NCI-H69 (cell line): ENCODE measurements at regions not wholly inside any gene's neighbourhood (a gene's known extent, or its start where the extent isn't known, plus 50 kb on each side); places are given as distances from the start of the nearest gene placed in this dataset.

Source experiments
- DNase-seq: peaks from one replicate; lab custom pipeline; 2025; lab: John Stamatoyannopoulos, UW

DNA sequence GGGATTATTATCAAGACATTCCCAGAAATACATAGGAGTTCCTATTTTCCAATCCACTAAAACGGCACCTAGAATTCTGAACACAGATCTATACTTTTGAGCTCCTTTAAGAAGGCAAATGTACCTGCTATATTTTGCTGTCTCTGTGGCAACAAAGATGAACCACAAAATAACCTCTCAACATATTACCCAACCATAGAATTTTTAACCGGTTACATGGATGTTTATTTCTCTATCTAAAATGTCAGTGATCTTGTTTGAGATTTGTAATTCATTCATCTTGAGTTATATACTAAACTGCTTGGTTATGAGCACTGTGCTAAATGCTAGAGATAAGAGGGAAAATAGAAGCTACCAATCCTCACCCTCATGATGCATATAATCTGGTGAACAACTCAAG is 117.5 kb upstream of the HMGCLL1 start:
- no peak for DNase-seq

DNA sequence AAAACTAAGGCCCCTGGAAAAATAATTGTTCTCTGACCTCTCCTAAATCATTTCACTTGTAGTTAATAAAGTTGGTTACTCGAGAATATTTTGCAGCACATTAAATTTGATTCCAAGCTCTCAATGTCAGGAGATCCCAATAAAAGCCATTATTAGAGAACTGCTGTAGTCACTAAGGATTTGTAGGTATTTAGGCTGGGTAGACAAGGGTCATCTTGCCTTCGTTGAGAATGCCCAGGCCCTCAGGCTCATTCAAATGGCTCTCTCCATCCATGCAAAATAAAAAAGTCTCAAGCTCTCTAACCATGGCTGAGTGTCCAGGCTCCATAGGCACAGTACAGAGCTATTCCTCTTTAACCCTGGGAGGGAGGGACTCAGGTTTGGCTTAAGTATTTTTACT is 117.0 kb upstream of the HMGCLL1 start:
- no peak for DNase-seq

DNA sequence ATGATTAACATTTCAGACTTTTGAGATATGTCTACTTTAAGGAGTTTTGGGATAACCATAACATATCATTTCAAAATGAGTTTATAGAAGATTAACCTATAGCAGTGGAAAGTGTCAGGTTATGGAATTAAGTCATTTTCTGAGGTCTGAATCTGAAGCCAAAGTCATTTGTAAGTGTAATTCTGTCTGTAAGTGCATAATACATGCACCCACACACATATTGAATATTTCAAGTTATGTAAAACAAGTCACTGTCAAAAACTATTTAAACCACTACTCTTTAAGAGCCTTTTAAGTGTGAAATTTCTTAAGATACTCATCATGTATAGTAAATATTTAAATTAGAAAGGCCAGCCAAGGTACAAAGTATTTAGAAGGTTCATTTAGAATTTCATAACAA is 115.8 kb upstream of the HMGCLL1 start:
- DNase-seq = no peak

DNA sequence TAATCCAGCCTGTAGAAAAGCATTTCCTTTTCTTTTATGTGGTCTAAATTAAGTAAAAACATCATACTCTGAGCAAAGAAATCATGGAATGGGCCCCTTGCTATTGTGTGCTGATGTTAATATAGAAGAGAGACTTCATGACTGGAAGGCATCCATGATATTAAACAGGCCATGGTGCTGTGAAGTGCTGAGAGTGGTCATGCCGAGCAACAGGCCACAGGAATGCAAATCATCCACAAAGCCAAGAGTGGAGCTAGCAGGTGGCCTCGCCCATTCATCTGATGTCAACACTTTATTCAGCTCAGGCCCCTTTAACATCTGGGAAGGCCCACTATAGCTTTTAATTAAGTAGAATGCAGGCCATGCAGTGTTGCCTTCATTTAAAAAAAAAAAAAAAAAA is 115.2 kb upstream of the HMGCLL1 start:
- no peak for DNase-seq

DNA sequence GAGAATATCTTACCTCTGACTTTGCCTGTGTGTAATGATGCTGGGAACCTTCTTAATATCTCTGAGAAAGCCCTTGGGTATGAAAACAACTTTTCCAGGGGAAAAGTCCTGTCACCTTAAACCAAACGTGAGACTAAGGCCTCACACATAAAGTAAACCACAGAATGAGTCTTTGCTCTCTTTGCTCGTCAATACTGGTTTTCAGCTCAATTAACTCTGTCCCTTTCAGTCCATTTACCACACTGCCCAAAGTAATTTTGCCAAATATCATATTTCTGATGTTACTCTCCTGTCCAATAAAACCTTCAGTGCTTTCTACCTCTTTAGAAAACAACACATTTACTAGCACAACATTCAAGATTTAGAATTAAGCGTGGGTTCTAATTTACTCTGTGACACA is 100.5 kb upstream of the HMGCLL1 start:
- peak; percentile 67 for DNase-seq

DNA sequence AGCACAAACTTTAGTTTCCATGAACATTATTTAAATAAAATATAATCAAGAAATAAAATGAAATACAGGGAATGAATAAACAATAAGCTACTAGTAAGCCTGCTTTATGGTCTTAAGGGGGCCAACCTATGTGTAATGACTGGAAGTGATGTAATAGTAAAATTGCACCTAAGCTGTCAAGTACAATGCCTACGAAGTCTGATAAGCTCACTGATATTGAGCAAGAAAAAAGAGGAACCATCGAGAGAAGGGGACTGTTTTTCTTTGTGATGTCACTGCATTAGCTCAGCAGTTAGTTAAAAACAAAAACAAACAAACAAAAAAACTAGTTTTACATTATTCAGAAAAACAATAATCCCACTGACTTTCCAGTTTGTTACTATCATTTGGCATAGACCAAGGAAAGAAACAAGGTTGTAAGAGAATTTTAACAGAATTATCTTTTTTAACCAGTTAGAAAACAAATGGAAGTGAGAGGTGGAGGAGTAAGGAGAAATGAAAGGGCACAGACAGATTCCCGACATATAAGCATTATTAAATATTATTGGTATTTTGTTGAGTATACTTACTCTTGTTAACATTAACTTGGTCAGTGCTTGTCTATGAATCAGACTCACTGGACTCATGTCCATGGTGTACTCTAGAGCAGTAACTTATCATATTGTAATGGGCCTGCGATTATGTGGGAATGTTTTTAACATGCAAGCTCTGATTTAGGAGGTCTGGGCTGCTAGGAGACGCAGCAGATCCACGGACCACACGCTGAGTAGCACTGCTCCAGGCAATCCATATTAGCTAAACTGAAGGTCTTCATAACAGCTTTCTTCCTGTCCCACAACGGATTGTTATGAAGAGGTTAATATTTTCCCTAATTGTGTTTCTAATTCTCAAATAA is 99.6 kb upstream of the HMGCLL1 start:
- DNase-seq = peak; percentile 89

DNA sequence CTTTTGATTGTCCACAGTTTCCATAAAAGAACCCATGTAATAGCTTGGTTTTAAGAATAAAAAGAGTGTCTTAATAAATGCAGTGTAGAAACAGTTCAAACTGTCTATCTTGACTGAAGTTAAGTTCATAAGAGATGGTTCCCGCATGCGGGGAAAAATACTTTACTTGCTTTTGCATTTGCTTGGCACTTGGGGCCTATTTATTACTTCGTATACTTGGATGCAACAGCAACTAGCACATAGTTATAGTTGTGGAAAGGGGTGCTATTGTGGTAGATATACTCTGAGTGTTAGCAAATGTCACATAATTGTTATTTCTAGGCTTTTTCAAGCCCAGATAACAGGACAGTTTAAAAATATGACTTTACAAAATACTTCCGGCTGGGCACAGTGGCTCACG is 97.7 kb upstream of the HMGCLL1 start:
- no peak for DNase-seq

DNA sequence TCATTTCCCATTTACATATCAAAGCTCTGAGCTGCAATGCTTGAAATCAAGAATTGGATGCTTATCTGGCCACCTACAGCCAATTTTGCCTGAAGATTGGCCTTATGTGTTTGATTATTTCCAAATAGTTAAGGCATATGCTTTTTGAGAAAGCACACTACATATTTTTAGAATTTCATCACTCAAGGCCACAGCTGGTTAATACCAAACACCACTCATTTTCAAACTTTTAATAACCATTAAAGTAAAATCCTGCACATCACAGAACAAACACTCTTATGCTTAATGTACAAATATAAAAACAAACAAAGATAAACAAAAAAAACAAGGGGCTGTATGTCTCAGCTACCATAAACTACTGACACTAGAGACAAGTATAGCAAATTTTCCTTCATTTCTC is 96.9 kb upstream of the HMGCLL1 start:
- DNase-seq = no peak

DNA sequence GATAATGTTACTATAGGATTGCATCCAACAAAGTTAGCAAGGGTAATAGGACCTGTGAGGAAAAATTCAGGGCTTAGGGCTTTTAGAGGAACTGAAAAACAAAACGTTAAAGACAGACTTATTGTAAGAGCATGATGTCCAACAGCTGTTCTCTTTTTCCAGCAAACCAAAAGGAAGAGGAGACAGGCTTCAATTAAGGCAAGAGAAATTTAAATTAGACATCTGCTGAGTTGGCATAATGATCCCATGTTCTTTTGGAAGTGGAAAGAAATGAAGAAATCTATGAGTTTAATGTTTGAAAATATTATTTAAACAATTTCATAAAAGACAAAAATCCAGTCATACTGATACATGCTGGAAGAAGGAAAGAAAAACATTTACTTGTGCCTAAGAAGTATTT is 95.7 kb upstream of the HMGCLL1 start:
- peak; percentile 73 for DNase-seq

DNA sequence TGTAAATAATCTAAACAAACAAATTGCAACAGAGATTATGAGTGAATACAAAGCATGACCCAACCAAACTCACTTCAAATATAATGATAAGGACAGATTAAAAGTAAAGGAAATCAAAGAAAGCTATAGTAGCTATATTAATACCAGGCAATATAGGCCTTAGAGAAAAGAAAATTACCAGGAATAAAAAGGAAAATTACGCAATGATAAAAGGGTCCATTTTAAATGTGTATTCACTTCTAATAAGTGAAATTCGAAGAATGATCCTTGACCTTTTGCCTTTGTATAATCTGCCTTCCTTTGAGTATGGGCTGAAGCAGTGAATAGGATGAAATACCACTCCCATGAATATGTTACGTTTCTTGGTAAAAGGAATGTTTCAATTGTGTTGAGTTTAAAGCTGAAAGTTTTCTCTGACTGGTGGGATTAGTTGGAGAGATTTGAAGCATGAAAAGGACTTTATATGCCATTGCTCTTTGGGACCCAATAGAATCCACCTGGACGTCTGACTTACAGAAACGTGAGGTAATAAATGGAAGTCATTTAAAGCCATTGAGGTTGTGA is 91.9 kb upstream of the HMGCLL1 start:
- no peak for DNase-seq

DNA sequence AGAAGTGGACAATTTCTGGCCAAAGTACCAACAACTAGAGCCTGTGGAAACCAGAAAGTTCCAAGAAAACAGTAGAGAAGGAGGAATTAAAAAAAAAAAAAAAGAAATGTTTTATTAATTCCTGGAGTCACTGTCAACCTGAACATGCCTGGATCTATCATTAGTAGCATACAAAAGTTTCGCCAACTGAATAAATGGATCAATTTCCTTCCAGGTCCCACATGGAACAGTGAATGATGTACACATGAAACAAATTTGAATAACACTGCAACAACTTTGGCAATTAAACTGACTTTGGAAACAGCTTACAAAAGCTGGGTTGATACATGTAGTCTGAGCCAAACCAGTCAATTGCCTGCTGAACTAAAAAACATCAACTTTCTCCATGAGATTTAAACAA is 90.0 kb upstream of the HMGCLL1 start:
- DNase-seq = no peak

DNA sequence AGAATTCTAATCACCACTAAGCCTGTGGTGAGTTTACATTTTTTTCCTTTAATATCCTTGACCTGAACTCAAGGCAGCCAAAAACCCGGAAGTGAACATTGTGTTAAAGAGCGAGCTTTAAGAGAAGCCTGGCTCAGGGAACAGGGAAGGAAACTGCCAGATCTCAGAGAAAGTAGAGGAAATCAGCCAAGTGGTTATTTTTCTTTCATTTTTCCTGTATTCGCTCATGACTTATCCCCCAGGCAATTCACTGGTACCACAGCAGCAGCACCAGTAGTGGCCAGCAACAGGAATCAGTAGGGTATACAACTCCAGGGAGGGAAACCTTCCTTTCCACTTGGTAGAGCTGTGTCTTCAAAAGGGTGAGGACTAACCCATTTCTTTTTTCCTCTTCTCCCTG is 89.6 kb upstream of the HMGCLL1 start:
- no peak for DNase-seq

DNA sequence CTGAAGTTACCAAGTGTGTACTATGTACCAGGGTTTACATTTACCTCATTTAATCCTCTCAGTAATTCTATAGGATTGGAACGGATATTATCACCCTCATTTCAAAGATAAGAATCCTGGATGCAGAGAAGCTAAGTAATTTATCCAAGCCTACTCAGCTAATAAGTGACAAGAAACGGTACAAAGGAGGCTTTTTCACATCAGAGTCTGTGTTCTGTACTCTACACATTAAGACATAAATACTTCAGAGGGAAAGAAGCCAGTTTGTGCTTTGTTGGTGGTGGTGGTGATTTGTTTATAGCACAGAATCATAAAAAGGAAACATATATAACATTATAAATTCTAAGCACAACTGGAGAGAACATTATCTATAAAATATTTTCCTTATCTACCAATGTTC is 88.3 kb upstream of the HMGCLL1 start:
- no peak for DNase-seq

DNA sequence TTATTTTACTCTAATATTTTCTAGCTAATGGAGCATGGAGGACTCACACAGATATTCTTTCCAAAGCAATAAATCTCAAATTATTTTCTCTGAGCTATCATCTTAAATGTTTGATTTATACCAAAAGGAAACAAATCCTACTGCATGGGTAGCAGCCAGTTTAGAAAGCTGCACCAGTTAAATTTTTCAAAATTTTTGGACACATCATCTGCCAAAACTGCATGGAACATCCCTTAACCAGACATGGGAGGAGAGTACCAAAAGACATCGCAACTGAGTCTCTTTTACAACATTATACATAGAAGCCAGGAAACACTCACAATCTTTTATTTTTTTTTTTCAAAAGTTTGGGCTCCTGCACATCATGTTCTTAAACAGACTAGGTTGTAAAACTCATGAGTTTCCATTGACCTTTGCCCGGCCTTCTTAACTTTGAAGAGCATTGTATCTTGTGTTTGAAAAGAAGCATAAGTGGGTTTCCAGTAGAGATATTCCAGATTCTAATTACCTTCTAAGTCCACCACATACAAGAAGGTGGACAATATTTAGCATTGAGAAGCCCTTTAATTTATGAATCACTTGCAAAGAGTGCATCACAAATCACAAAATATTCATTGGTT is 87.7 kb upstream of the HMGCLL1 start:
- DNase-seq = no peak

DNA sequence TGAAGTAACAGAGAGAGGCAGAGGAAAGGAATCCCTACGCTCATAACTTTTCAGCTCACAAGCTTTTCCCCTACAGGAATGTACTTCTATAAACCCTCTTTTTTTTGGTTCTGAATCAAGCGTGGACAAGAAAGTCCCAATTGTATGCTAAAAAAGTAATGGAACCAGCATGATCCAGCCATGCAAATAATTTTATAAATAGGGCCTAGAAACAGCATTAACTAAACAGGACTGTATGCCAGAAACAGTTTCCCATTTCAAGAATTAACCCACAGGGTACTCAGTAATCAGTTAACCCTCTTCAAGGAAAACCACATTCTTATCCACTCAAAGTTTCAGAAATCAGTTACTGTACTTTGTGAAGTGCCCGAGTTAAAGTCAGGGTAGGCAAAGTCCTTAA is 87.0 kb upstream of the HMGCLL1 start:
- no peak for DNase-seq

DNA sequence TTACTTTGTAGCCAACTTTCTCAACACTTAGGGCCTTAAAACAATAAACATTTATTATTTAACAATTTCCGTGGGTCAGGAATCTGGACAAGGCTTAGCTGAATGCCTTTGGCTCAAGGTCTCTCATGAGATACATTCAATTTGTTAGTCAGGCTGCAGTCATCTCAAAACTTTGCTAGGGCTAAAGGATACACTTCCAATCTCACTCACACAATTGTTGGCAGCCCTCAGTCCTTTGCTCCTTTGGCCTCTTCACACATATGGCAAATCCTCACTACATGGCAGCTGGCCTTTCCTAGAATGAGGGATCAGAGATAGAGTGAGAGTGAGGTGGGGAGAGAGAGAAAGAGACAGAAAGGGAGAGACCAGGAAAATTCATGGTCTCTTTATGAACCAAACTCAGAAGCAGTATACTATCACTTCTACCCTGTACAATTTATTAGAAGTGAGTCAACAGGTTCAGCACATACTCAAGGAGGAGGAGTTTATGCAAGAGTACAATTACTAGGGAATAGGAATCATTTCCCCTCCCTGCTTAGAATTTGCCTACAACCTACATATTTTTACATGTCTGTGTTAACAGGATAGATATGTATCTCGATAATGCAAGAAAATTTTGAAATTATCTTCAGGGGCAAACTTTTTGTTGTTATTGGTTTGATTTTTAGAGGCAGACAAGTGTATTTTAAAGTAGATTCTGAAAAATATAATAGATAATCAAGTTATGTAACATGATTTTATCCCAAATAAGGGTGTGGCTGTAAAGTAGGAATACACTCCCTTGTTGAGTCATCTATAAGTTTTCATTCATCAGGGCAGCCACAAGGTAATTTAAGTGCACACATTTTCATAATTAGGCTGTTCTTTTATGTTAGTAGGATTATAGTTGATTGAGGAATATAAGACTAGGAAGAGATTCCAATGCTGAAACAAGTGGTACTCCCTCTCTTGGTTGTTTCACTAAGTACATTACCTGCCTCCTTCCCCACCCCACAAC is 85.9 kb upstream of the HMGCLL1 start:
- no peak for DNase-seq

DNA sequence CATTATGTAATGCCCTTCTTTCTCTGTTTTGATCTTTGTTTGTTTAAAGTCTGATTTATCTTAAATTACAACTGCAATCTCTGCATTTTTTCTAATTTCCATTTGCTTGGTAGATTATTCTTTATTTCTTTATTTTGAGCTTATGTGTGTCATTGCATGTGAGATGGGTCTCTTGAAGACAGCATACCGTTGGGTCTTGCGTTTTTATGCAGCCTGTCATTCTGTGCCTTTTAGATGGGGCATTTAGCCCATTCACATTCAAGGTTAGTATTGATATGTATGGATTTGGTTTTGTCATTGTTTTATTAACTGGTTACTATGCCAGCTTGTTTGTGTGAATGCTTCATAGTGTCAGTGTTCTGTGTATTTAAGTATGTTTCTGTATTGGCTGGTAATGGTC is 84.9 kb upstream of the HMGCLL1 start:
- no peak for DNase-seq

DNA sequence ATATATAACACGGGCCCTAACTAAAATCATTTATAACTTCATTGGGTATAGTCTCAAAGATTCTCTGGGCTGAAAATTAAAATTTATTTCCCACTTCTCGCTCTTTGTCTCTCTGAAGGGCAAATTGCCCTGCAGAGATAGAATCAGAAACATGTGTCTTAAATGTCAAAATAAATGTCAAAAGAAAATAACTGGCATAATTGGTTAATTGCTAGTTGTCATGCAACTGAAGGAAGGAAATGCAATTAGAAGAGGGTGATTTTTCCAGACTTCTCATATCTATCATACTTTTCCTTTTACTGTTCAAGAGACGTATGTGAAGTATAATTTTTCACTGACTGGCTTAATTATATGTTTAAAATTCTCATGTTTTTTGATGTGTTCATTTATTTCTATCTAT is 80.3 kb upstream of the HMGCLL1 start:
- DNase-seq = peak; percentile 78

DNA sequence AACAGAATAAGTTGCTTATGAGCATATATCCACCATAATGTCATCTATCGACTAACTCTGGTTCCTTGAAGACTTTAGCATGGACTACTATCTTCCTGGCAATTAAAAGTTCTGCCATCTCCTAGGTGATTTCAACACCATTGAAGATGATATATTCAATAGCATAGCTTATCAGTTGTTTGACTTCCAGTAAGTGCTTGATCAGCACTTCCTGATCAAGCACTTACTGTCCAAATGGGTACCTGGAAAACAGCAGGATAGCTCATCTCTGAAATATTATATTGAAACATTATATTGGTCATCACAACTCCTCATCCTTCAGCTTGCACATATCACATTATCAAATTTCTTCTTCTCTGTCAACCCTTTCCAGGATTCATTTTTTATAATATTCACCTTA is 75.5 kb upstream of the HMGCLL1 start:
- no peak for DNase-seq

DNA sequence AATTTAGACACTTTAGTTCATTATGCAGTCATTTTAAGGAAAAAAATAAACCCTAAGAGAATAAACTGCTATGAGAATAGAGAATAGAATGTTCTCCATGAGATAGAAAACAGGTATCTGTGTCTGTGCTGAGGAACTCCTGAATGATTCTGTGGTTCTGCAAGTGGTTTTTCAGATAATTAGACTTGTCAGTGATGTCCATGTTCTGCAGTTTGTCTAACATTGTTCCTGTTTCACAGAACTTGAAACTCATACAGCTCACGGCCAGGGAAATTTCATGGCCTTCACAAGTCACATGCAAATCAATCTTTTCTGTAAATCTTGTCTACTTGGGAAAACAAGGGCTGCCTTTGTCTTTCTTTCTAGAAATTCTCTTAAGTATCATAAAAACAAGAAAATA is 73.4 kb upstream of the HMGCLL1 start:
- no peak for DNase-seq

DNA sequence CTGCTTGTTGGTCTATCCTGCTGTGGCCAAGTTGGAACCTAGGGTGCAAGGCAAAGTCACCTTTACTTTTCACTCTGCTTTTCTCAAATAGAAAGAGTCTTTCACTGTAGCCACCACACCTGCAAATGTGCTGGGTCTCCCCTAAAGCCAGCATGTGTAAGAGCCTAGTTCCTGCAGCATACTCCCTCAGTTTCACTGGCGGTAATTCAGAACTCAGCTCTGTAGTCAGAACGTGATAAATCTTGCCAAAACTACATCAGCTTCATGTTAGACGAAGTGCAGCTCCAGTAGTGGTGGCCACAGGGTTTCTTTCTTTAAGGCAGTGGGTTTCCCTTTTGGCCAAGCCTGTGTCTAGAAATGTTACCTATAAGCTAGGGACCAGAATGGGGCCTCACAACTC is 72.0 kb upstream of the HMGCLL1 start:
- DNase-seq = no peak

DNA sequence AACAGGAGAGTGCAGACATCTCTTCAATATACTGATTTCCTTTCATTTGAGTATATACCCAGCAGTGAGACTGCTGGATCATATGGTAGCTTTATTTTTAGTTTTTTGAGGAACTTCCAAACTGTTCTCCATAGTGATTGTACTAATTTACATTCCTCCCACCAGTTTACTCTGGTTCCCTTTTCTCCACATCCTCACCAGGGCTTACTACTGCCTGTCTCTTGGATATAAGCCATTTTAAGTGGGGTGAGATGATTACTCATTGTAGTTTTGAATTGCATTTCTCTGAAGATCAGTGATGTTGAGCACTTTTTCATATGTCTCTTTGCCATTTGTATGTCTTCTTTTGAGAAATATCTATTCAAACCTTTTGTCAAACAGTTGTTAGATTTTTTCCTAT is 64.9 kb upstream of the HMGCLL1 start:
- no peak for DNase-seq
